B cell (primary cell): ENCODE measurements at regions not wholly inside any gene's neighbourhood (a gene's known extent, or its start where the extent isn't known, plus 50 kb on each side); places are given as distances from the start of the nearest gene placed in this dataset.
A peak's percentile ranks its signal among the peaks of the same experiment; 100 is the strongest.

Experiments used
- ATAC-seq: fragments of 200-7000 bp; cut with Tn5 transposase; one replicate; pipeline ENCODE4 v1.10.0; 2021; ENCODE audit warnings: low read depth, mild to moderate bottlenecking, moderate number of reproducible peaks, moderate library complexity
- CTCF ChIA-PET: fragments of 350-600 bp; sonication (Branson Sonifier 250); formaldehyde crosslinking; loops from one replicate; lab custom pipeline; 2021; ENCODE audit warnings: antibody characterized with exemption, inconsistent platforms; lab: Charles Lee
- POLR2A ChIA-PET: fragments of 350-600 bp; sonication (Branson Sonifier 250); formaldehyde crosslinking; loops from one replicate; lab custom pipeline; 2021; ENCODE audit warnings: antibody characterized with exemption; lab: Charles Lee
- DNase-seq: peaks from one replicate; pipeline ENCODE4 v3.0.0; 2013
- H2AFZ ChIP-seq: 2 replicates; pipeline ENCODE4 v1.6.1; 2012; ENCODE audit warnings: mild to moderate bottlenecking, low read depth, low read length; ENCODE audit not compliant: insufficient read depth, poor library complexity, severe bottlenecking
- H3K27ac ChIP-seq, 2 donors: 1 replicate in 1 of 2; 2 replicates in 1 of 2; pipeline ENCODE4 v1.5.1; 2012 to 2013; ENCODE audit warnings: low read length in 2 of 2, mild to moderate bottlenecking in 2 of 2, moderate library complexity in 1 of 2
- H3K27me3 ChIP-seq, 4 experiments: fragments of 200-600 bp in 1 of 4; sonication (generic) in 1 of 4; replicated peaks in 1 of 4; 1 replicate in 2 of 4; 2 replicates in 2 of 4; pipeline versions ENCODE4 v1.6.1 to v1.7.0; 2013 to 2016; ENCODE audit warnings: low read length in 3 of 4, mild to moderate bottlenecking in 2 of 4, mixed read lengths in 1 of 4, moderate library complexity in 1 of 4; ENCODE audit not compliant: insufficient read depth in 4 of 4, control insufficient read depth in 3 of 4; ENCODE audit errors: control extremely low read depth in 1 of 4
- H3K36me3 ChIP-seq, 2 experiments: replicated peaks in 1 of 2; 1 replicate in 1 of 2; 2 replicates in 1 of 2; pipeline versions ENCODE4 v1.6.1 to v1.7.1; 2013; ENCODE audit warnings: low read length in 1 of 2; ENCODE audit not compliant: insufficient read depth in 2 of 2, control insufficient read depth in 1 of 2; ENCODE audit errors: control extremely low read depth in 1 of 2, extremely low read depth in 1 of 2
- H3K4me1 ChIP-seq, 2 donors: fragments of 200-600 bp in 1 of 2; sonication (generic) in 1 of 2; 1 replicate in 1 of 2; 2 replicates in 1 of 2; pipeline versions ENCODE4 v1.5.1 to v1.6.1; 2013 to 2017; ENCODE audit warnings: low read length in 2 of 2; ENCODE audit not compliant: control insufficient read depth in 2 of 2, insufficient read depth in 2 of 2
- H3K4me2 ChIP-seq: replicated peaks from 2 replicates; pipeline ENCODE3; 2012; ENCODE audit warnings: mild to moderate bottlenecking, low read depth, low read length; ENCODE audit not compliant: poor library complexity, severe bottlenecking
- H3K4me3 ChIP-seq, 5 experiments: fragments of 200-600 bp in 1 of 5; sonication (generic) in 1 of 5; 1 replicate in 3 of 5; 2 replicates in 2 of 5; pipeline versions ENCODE4 v1.5.1 to v1.7.0; 2011 to 2016; ENCODE audit warnings: low read length in 4 of 5, mild to moderate bottlenecking in 4 of 5, low read depth in 2 of 5, control low read depth in 1 of 5, moderate library complexity in 1 of 5; ENCODE audit not compliant: insufficient read depth in 1 of 5; ENCODE audit errors: control extremely low read depth in 1 of 5, extremely low read depth in 1 of 5
- H3K79me2 ChIP-seq: fragments of 200-600 bp; sonication (generic); one replicate; pipeline ENCODE4 v1.6.0; 2016; ENCODE audit warnings: low read length; ENCODE audit not compliant: control insufficient read depth, insufficient read depth
- H3K9ac ChIP-seq: fragments of 200-600 bp; sonication (generic); 2 replicates; pipeline ENCODE4 v1.6.1; 2017; ENCODE audit warnings: mild to moderate bottlenecking, low read length, moderate library complexity
- H3K9me3 ChIP-seq, 3 donors: one replicate each; pipeline versions ENCODE4 v1.6.1 to v1.7.1; 2013; ENCODE audit warnings: low read length in 2 of 3; ENCODE audit not compliant: control insufficient read depth in 2 of 3, insufficient read depth in 1 of 3; ENCODE audit errors: control extremely low read depth in 1 of 3
- H4K20me1 ChIP-seq: 2 replicates; pipeline ENCODE4 v1.6.0; 2012; ENCODE audit warnings: mild to moderate bottlenecking, low read length; ENCODE audit not compliant: insufficient read depth, control insufficient read depth, poor library complexity, severe bottlenecking
- H3K27ac Mint-ChIP-seq: one replicate; pipeline ENCODE4 v1.8.0; 2021; ENCODE audit warnings: mixed read lengths
- H3K27me3 Mint-ChIP-seq: one replicate; pipeline ENCODE4 v1.8.0; 2021; ENCODE audit warnings: mixed read lengths
- H3K4me1 Mint-ChIP-seq: one replicate; pipeline ENCODE4 v1.8.0; 2021; ENCODE audit warnings: mixed read lengths
- H3K4me3 Mint-ChIP-seq: one replicate; pipeline ENCODE4 v1.8.0; 2021; ENCODE audit warnings: mixed read lengths
- H3K9me3 Mint-ChIP-seq: one replicate; pipeline ENCODE4 v1.8.0; 2022; ENCODE audit warnings: mixed read lengths; ENCODE audit not compliant: insufficient read depth
- CTCF ChIP-seq: fragments of 200-600 bp; IDR thresholded peaks from one replicate; pipeline ENCODE4 v1.8.0; 2022; ENCODE audit warnings: antibody characterized with exemption, mild to moderate bottlenecking
- EZH2 ChIP-seq: IDR thresholded peaks from 2 replicates; pipeline ENCODE4 v1.6.1; 2012; ENCODE audit warnings: borderline replicate concordance, low read depth, mild to moderate bottlenecking, moderate library complexity, low read length; ENCODE audit not compliant: insufficient read depth, poor library complexity, severe bottlenecking
- WGBS: methylation state at CpG from one replicate; pipeline ENCODE4 v1.1.5; 2013; ENCODE audit warnings: missing lambda C conversion rate; ENCODE audit not compliant: insufficient coverage; 5-methylcytosine and 5-hydroxymethylcytosine counted together
- intact Hi-C: fragments of 100-400 bp; cut with micrococcal nuclease; formaldehyde crosslinking; loops from one replicate; pipeline ENCODE4 v1.10.0; 2022

- Histone ChIP-seq H3K4me3 (peak overlapping the region in 1 of 5 experiments; percentile 46), H4K20me1 (no peaks in the 10 kb centered on the region), H2AFZ (peak overlapping the region; percentile 50), H3K9ac (peak overlapping the region; percentile 54), H3K4me2 (peak overlapping the region; percentile 67), H3K79me2 (no peaks in the 10 kb centered on the region), H3K9me3 (peaks cover 0 to 4% (median 0%) of the 10 kb centered on the region in 3 donors), H3K36me3 (no peaks in the 10 kb centered on the region), H3K4me1 (peaks cover 9 to 12% of the 10 kb centered on the region in 2 donors), H3K27me3 (peaks cover 0 to 14% (median 9%) of the 10 kb centered on the region in 4 experiments), H3K27ac (no peak overlapping the region)
- WGBS = no CpG with 5 or more reads among the region's 8 CpGs
- H3K27ac Mint-ChIP-seq = no peak overlapping the region
- TF ChIP-seq CTCF (no peak), EZH2 (no peak)
- peak overlapping the region; percentile 76 for H3K4me3 Mint-ChIP-seq
- H3K27me3 Mint-ChIP-seq = peaks cover 22% of the 10 kb centered on the region
- DNase-seq (peak; percentile 4), ATAC-seq (no peak)
- no peaks in the 10 kb centered on the region for H3K9me3 Mint-ChIP-seq
- POLR2A ChIA-PET = no interaction called here
- H3K4me1 Mint-ChIP-seq = peaks cover 11% of the 10 kb centered on the region
- CTCF ChIA-PET = interaction anchor here (0.6 to 3.5 kb wide), 12 partner anchors 15 to 652 kb away, joined by 3 to 28 read pairs (median 3); no protein-coding TSS in a partner anchor
- intact Hi-C loops = loop anchor here (1.0 to 5.0 kb wide), 3 partner anchors 403 to 518 kb away; no protein-coding TSS in a partner anchor
These were observed 70.9 kb upstream of the ETS2 start for GRCh38 chr21:38734646-38735365.

GRCh38 chr21:38735626-38736206 is 70.0 kb upstream of the ETS2 start:
- TF ChIP-seq EZH2 = no peak
- TF ChIP-seq CTCF = no peak
- peaks cover 0 to 14% (median 9%) of the 10 kb centered on the region in 4 experiments for H3K27me3 ChIP-seq
- H3K9ac ChIP-seq = no peak overlapping the region
- ATAC-seq = no peak
- intact Hi-C loops = no loop called here
- no peak for DNase-seq
- peaks cover 0 to 4% (median 0%) of the 10 kb centered on the region in 3 donors for H3K9me3 ChIP-seq
- Mint-ChIP-seq H3K27ac (no peak overlapping the region), H3K4me1 (peaks cover 15% of the 10 kb centered on the region), H3K27me3 (peaks cover 20% of the 10 kb centered on the region), H3K4me3 (no peak overlapping the region), H3K9me3 (no peaks in the 10 kb centered on the region)
- no CpG with 5 or more reads among the region's 3 CpGs for WGBS
- no peak overlapping the region for H3K27ac ChIP-seq
- no peak overlapping the region for H2AFZ ChIP-seq
- H3K4me3 ChIP-seq = no peak overlapping the region
- H4K20me1 ChIP-seq = no peaks in the 10 kb centered on the region
- peaks cover 9 to 12% of the 10 kb centered on the region in 2 donors for H3K4me1 ChIP-seq
- H3K36me3 ChIP-seq = no peaks in the 10 kb centered on the region
- H3K4me2 ChIP-seq = no peak overlapping the region
- POLR2A ChIA-PET = no interaction called here
- CTCF ChIA-PET = interaction anchor here (0.9 to 3.1 kb wide), 6 partner anchors 255 to 439 kb away, joined by 3 to 28 read pairs (median 6); no protein-coding TSS in a partner anchor
- H3K79me2 ChIP-seq = no peaks in the 10 kb centered on the region
